Small intestine (tissue), 7 donors: ENCODE measurements at regions not wholly inside any gene's neighbourhood (a gene's known extent, or its start where the extent isn't known, plus 50 kb on each side); places are given as distances from the start of the nearest gene placed in this dataset.

Experiments
- DNase-seq, 2 donors: peaks; one replicate each; pipeline versions ENCODE4 v3.0.0 to v3.0.0-alpha.2; 2013
- FAIRE-seq: peaks from 2 replicates; lab custom pipeline; 2012; peaks lifted over from hg19 to GRCh38; lab: Jason Lieb, UNC
- H3K27ac ChIP-seq, 3 donors: one replicate each; pipeline ENCODE4 v1.5.1; 2013; ENCODE audit warnings: low read length in 2 of 3, mild to moderate bottlenecking in 2 of 3, control low read depth in 1 of 3, inconsistent platforms in 1 of 3, low read depth in 1 of 3, moderate library complexity in 1 of 3
- H3K27me3 ChIP-seq, 3 donors: one replicate each; pipeline ENCODE4 v1.6.1; 2013; ENCODE audit warnings: low read length in 3 of 3, inconsistent platforms in 1 of 3; ENCODE audit not compliant: control insufficient read depth in 3 of 3, insufficient read depth in 3 of 3
- H3K36me3 ChIP-seq, 3 donors: one replicate each; pipeline ENCODE4 v1.6.1; 2013; ENCODE audit warnings: low read length in 3 of 3, inconsistent platforms in 1 of 3, low read depth in 1 of 3, mild to moderate bottlenecking in 1 of 3, moderate library complexity in 1 of 3; ENCODE audit not compliant: control insufficient read depth in 3 of 3, insufficient read depth in 2 of 3
- H3K4me1 ChIP-seq, 3 donors: one replicate each; pipeline ENCODE4 v1.6.1; 2013; ENCODE audit warnings: low read length in 2 of 3, inconsistent platforms in 1 of 3, low read depth in 1 of 3, mild to moderate bottlenecking in 1 of 3, moderate library complexity in 1 of 3; ENCODE audit not compliant: control insufficient read depth in 3 of 3, insufficient read depth in 2 of 3
- H3K4me3 ChIP-seq, 3 donors: one replicate each; pipeline ENCODE4 v1.5.1; 2013; ENCODE audit warnings: low read length in 3 of 3, control low read depth in 1 of 3, inconsistent platforms in 1 of 3, low read depth in 1 of 3, mild to moderate bottlenecking in 1 of 3, moderate library complexity in 1 of 3
- H3K9me3 ChIP-seq, 2 donors: one replicate each; pipeline ENCODE4 v1.6.1; 2013; ENCODE audit warnings: low read depth in 1 of 2, low read length in 1 of 2; ENCODE audit not compliant: control insufficient read depth in 2 of 2, insufficient read depth in 1 of 2
- WGBS, 3 donors: extraction: QIAGEN DNeasy Blood & Tissue Kit; methylation state at CpG; one replicate each; pipeline ENCODE4 v1.1.7; 2013; 5-methylcytosine and 5-hydroxymethylcytosine counted together
- donor health status: healthy with polysubstance abuse.
- donor health status: control.
- donor health status: control.
- donor health status: Bipolar disorder and iron deficiency.
- donor health status: healthy.

DNA sequence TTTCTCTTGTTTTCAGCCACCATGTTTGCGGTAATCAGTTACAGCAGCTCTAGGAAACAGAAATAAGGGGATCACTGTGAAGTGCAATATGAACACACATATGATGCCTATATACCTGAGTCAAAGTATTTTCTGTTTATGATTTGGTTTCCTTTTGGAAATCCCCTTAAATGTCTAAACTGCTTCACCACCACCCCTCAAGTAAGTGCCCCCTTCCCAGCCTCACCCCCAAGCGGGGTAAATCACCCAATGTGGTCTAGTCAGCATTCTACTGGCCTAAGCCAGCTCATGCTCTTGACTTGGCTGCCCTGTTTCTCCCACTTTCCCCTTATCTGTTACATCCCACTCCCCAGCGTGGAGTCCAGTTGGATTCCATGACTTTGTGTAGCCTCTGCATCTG is 176.5 kb downstream of the QDPR start:
- H3K9me3 ChIP-seq, result no peaks in the 10 kb centered on the region
- no peak overlapping the region for H3K4me3 ChIP-seq
- H3K4me1 ChIP-seq, result no peaks in the 10 kb centered on the region
- FAIRE-seq (no peak), DNase-seq (no peak)
- 72 to 87% (median 83%) methylated on average over 3 of the region's 3 CpGs for WGBS, 3 donors
- no peak overlapping the region for H3K27ac ChIP-seq
- no peaks in the 10 kb centered on the region for H3K27me3 ChIP-seq
- H3K36me3 ChIP-seq, result no peaks in the 10 kb centered on the region

GRCh38 chr4:17332478-17332877 is 179.4 kb downstream of the QDPR start:
- Histone ChIP-seq H3K4me3 (no peak overlapping the region), H3K9me3 (no peaks in the 10 kb centered on the region), H3K27me3 (no peaks in the 10 kb centered on the region), H3K27ac (no peak overlapping the region), H3K4me1 (no peaks in the 10 kb centered on the region), H3K36me3 (no peaks in the 10 kb centered on the region)
- 45 to 68% (median 50%) methylated on average over 5 of the region's 5 CpGs for WGBS, 3 donors
- DNase-seq (no peak), FAIRE-seq (no peak)

DNA sequence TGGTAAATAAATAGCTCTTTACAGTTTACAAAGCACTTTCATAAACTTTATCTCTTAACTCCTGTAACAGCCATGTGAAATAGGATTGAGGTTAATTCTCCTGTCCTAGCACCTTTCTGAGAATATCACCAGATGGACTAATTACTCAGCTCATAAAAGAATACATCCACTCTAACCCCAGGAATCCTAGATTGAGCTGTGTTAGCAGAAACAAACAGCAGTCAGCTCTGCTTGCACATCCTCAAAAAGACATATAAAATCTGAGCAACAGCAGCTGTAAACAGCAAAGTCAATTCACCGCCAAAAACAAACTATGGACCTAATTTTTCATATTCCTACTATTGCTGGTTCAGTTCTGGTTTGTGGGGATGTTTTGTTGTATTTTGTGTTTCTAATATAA is 182.8 kb downstream of the QDPR start:
- 79 to 87% (median 80%) methylated on average over 1 of the region's 1 CpG for WGBS, 3 donors
- DNase-seq (no peak), FAIRE-seq (no peak)
- Histone ChIP-seq H3K27ac (no peak overlapping the region), H3K27me3 (no peaks in the 10 kb centered on the region), H3K9me3 (no peaks in the 10 kb centered on the region), H3K4me3 (no peak overlapping the region), H3K4me1 (peaks cover 0 to 2% (median 0%) of the 10 kb centered on the region in 3 donors), H3K36me3 (no peaks in the 10 kb centered on the region)

DNA sequence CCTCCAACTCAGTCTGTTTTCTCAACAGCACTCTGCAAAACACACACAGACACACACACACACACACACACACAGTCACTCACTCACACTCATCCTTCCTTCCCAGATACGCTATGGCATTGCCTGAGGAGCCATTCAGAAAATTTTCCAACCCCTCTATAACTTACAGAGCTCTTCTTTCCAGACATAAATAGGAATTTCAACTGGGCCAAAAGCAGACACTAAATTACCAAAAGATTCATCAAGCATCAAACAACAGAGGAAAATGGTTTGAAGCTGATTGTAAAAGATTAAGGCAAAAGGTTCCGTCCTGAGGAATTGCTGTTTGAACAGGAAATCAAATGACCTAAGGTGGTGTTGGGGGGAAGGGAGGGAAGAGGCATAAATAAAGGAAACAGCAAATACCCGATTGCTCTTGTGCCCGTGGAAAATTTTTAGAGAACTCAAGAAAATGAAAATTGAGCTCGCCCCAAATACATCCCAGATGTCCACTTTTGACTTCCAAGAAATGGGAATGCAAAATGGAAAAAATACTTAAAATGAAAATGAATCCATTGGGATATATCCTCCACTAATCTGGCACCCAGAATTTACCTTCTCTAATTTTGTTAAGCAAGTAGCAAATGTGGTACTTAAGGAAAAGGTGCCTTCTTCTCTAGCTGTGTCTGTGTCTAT is 183.6 kb downstream of the QDPR start:
- Histone ChIP-seq H3K36me3 (no peaks in the 10 kb centered on the region), H3K27ac (no peak overlapping the region), H3K27me3 (no peaks in the 10 kb centered on the region), H3K4me1 (peaks cover 0 to 4% (median 0%) of the 10 kb centered on the region in 3 donors), H3K9me3 (no peaks in the 10 kb centered on the region), H3K4me3 (no peak overlapping the region)
- 42 to 46% (median 45%) methylated on average over 5 of the region's 5 CpGs for WGBS, 3 donors
- DNase-seq, result no peak
- no peak for FAIRE-seq

- 56 to 78% (median 72%) methylated on average over 6 of the region's 6 CpGs for WGBS, 3 donors
- FAIRE-seq, result no peak
- Histone ChIP-seq H3K27ac (no peak overlapping the region), H3K4me1 (peaks cover 0 to 4% (median 0%) of the 10 kb centered on the region in 3 donors), H3K36me3 (no peaks in the 10 kb centered on the region), H3K9me3 (no peaks in the 10 kb centered on the region), H3K27me3 (no peaks in the 10 kb centered on the region), H3K4me3 (no peak overlapping the region)
- no peak for DNase-seq
Measured at GRCh38 chr4:17327591-17327990, 184.3 kb downstream of the QDPR start.

DNA sequence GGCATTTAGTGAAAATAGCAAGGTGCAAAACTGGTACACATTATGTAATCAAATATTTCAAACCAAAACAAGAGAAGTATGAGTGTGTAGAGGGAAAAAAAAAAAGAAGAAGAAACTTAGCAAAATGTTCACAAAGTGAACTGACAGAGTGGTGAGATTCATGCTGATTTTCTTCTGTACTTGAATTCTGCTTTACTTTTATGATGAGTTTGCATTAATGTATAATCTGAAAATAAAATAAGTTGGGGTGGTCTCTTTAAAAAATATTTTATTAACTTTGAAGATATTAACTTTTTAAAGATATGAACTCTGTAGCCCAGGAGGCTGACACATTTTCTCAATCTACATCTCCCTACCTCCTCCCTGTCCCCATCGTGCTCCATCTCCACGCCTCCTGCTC is 185.1 kb downstream of the QDPR start:
- WGBS, 3 donors, result 76 to 84% (median 77%) methylated on average over 2 of the region's 2 CpGs
- no peaks in the 10 kb centered on the region for H3K36me3 ChIP-seq
- no peak for FAIRE-seq
- H3K27ac ChIP-seq, result no peak overlapping the region
- H3K4me3 ChIP-seq, result no peak overlapping the region
- H3K9me3 ChIP-seq, result no peaks in the 10 kb centered on the region
- DNase-seq, result no peak
- no peaks in the 10 kb centered on the region for H3K27me3 ChIP-seq
- peaks cover 0 to 4% (median 0%) of the 10 kb centered on the region in 3 donors for H3K4me1 ChIP-seq

GRCh38 chr4:17325098-17325497 is 186.8 kb downstream of the QDPR start:
- DNase-seq (no peak), FAIRE-seq (no peak)
- Histone ChIP-seq H3K4me1 (peaks cover 0 to 4% (median 0%) of the 10 kb centered on the region in 3 donors), H3K9me3 (no peaks in the 10 kb centered on the region), H3K27ac (no peak overlapping the region), H3K36me3 (no peaks in the 10 kb centered on the region), H3K4me3 (no peak overlapping the region), H3K27me3 (no peaks in the 10 kb centered on the region)
- 95 to 98% (median 96%) methylated on average over 2 of the region's 2 CpGs for WGBS, 3 donors

GRCh38 chr4:17324386-17324830 is 187.5 kb downstream of the QDPR start:
- no peaks in the 10 kb centered on the region for H3K9me3 ChIP-seq
- no peaks in the 10 kb centered on the region for H3K27me3 ChIP-seq
- DNase-seq (peak; percentile 7 to 42), FAIRE-seq (no peak)
- H3K4me3 ChIP-seq, result no peak overlapping the region
- H3K4me1 ChIP-seq, result peaks cover 0 to 4% (median 0%) of the 10 kb centered on the region in 3 donors
- no peak overlapping the region for H3K27ac ChIP-seq
- WGBS, 3 donors, result 11 to 22% (median 15%) methylated on average over 11 of the region's 11 CpGs
- no peaks in the 10 kb centered on the region for H3K36me3 ChIP-seq
